LNCAP (cell line): ENCODE measurements at regions not wholly inside any gene's neighbourhood (a gene's known extent, or its start where the extent isn't known, plus 50 kb on each side); places are given as distances from the start of the nearest gene placed in this dataset.

Experiments used
- CTCF ChIP-seq: fragments of 450-650 bp; IDR thresholded peaks from 2 replicates; pipeline ENCODE4 v1.5.1; 2017; ENCODE audit warnings: mild to moderate bottlenecking

- no peak for TF ChIP-seq CTCF
These were observed 207.1 kb downstream of the NFATC2 start for GRCh38 chr20:51335329-51335841.

GRCh38 chr20:51334609-51335008 lies 207.9 kb downstream of the NFATC2 start:
- no peak for TF ChIP-seq CTCF

- TF ChIP-seq CTCF: no peak
These were observed 208.5 kb downstream of the NFATC2 start for GRCh38 chr20:51333971-51334370.

- no peak for TF ChIP-seq CTCF
These were observed 209.1 kb downstream of the NFATC2 start for GRCh38 chr20:51333446-51333845.

GRCh38 chr20:51331481-51331880 lies 211.0 kb downstream of the NFATC2 start:
- TF ChIP-seq CTCF: no peak

GRCh38 chr20:51329845-51330244 lies 212.7 kb downstream of the NFATC2 start:
- TF ChIP-seq CTCF: no peak

GRCh38 chr20:51327251-51327841 lies 215.2 kb downstream of the NFATC2 start:
- TF ChIP-seq CTCF: no peak
